HFFc6 (cell line): ENCODE measurements at regions not wholly inside any gene's neighbourhood (a gene's known extent, or its start where the extent isn't known, plus 50 kb on each side); places are given as distances from the start of the nearest gene placed in this dataset.

Experiments used
- DNase-seq: peaks from one replicate; pipeline ENCODE4 v3.0.0-alpha.2; 2018
- H3K27ac Mint-ChIP-seq: 2 replicates; pipeline ENCODE4 v1.8.0; 2020; ENCODE audit warnings: mild to moderate bottlenecking, mixed read lengths
- H3K27me3 Mint-ChIP-seq: 2 replicates; pipeline ENCODE4 v1.8.0; 2021; ENCODE audit warnings: mild to moderate bottlenecking, moderate library complexity, mixed read lengths; ENCODE audit not compliant: insufficient read depth
- H3K36me3 Mint-ChIP-seq: 2 replicates; pipeline ENCODE4 v1.8.0; 2021; ENCODE audit warnings: low read depth, mixed read lengths
- H3K4me1 Mint-ChIP-seq: 2 replicates; pipeline ENCODE4 v1.8.0; 2020; ENCODE audit warnings: low read depth, mixed read lengths
- H3K4me3 Mint-ChIP-seq: 2 replicates; pipeline ENCODE4 v1.8.0; 2020; ENCODE audit warnings: mild to moderate bottlenecking, moderate library complexity, mixed read lengths
- H3K9me3 Mint-ChIP-seq: 2 replicates; pipeline ENCODE4 v1.8.0; 2020; ENCODE audit warnings: mild to moderate bottlenecking, mixed read lengths
- CTCF ChIP-seq: fragments of 200-600 bp; sonication (generic); IDR thresholded peaks from 2 replicates; pipeline ENCODE4 v1.5.0; 2021; ENCODE audit warnings: antibody characterized with exemption, mild to moderate bottlenecking

- Mint-ChIP-seq H3K9me3 (peaks cover 39% of the 10 kb centered on the region), H3K27me3 (no peaks in the 10 kb centered on the region), H3K4me3 (no peak overlapping the region), H3K27ac (no peak overlapping the region), H3K4me1 (no peaks in the 10 kb centered on the region), H3K36me3 (no peaks in the 10 kb centered on the region)
- no peak for DNase-seq
- TF ChIP-seq CTCF = no peak
Measured at GRCh38 chr13:22138947-22139346, 468.1 kb downstream of the FGF9 start.

- no peak for TF ChIP-seq CTCF
- Mint-ChIP-seq H3K36me3 (no peaks in the 10 kb centered on the region), H3K27me3 (no peaks in the 10 kb centered on the region), H3K27ac (no peak overlapping the region), H3K9me3 (peaks cover 41% of the 10 kb centered on the region), H3K4me3 (no peak overlapping the region), H3K4me1 (no peaks in the 10 kb centered on the region)
- DNase-seq = no peak
Measured at GRCh38 chr13:22141716-22142115, 470.8 kb downstream of the FGF9 start.

- H3K9me3 Mint-ChIP-seq = peaks cover 50% of the 10 kb centered on the region
- no peaks in the 10 kb centered on the region for H3K27me3 Mint-ChIP-seq
Measured at GRCh38 chr13:22143671-22144070, 472.8 kb downstream of the FGF9 start.

GRCh38 chr13:22144806-22145205 is 473.9 kb downstream of the FGF9 start:
- H3K4me3 Mint-ChIP-seq = no peak overlapping the region
- TF ChIP-seq CTCF = no peak
- H3K27me3 Mint-ChIP-seq = no peaks in the 10 kb centered on the region
- DNase-seq = no peak
- H3K27ac Mint-ChIP-seq = no peak overlapping the region
- no peaks in the 10 kb centered on the region for H3K4me1 Mint-ChIP-seq
- H3K9me3 Mint-ChIP-seq = peaks cover 55% of the 10 kb centered on the region
- H3K36me3 Mint-ChIP-seq = no peaks in the 10 kb centered on the region

More at GRCh38 chr13:22143671-22144070, 472.8 kb downstream of the FGF9 start:
- no peak for TF ChIP-seq CTCF
- Mint-ChIP-seq H3K27ac (no peak overlapping the region), H3K4me3 (no peak overlapping the region), H3K36me3 (no peaks in the 10 kb centered on the region), H3K4me1 (no peaks in the 10 kb centered on the region)
- no peak for DNase-seq

- no peak for DNase-seq
- no peak overlapping the region for H3K4me3 Mint-ChIP-seq
- no peak for TF ChIP-seq CTCF
- H3K27me3 Mint-ChIP-seq = no peaks in the 10 kb centered on the region
- H3K36me3 Mint-ChIP-seq = no peaks in the 10 kb centered on the region
- peaks cover 31% of the 10 kb centered on the region for H3K9me3 Mint-ChIP-seq
- H3K27ac Mint-ChIP-seq = no peak overlapping the region
- H3K4me1 Mint-ChIP-seq = no peaks in the 10 kb centered on the region
Measured at GRCh38 chr13:22148187-22148586, 477.3 kb downstream of the FGF9 start.

- no peak for TF ChIP-seq CTCF
- no peak overlapping the region for H3K27ac Mint-ChIP-seq
- no peaks in the 10 kb centered on the region for H3K4me1 Mint-ChIP-seq
- no peak for DNase-seq
- H3K4me3 Mint-ChIP-seq = no peak overlapping the region
- peaks cover 40% of the 10 kb centered on the region for H3K9me3 Mint-ChIP-seq
- no peaks in the 10 kb centered on the region for H3K27me3 Mint-ChIP-seq
- H3K36me3 Mint-ChIP-seq = no peaks in the 10 kb centered on the region
Measured at GRCh38 chr13:22152751-22153150, 481.9 kb downstream of the FGF9 start.
